Iris pigment epithelial cell (primary cell): ENCODE measurements at regions not wholly inside any gene's neighbourhood (a gene's known extent, or its start where the extent isn't known, plus 50 kb on each side); places are given as distances from the start of the nearest gene placed in this dataset.
"Not testable (repeated sequence)": the region's sequence is repeated elsewhere in the genome, so short reads cannot be mapped to it uniquely, and the experiment has no call there.

Source experiments
- DNase-seq: peaks from one replicate; pipeline ENCODE4 v3.0.0-alpha.2; 2011; ENCODE audit warnings: low read depth

DNA sequence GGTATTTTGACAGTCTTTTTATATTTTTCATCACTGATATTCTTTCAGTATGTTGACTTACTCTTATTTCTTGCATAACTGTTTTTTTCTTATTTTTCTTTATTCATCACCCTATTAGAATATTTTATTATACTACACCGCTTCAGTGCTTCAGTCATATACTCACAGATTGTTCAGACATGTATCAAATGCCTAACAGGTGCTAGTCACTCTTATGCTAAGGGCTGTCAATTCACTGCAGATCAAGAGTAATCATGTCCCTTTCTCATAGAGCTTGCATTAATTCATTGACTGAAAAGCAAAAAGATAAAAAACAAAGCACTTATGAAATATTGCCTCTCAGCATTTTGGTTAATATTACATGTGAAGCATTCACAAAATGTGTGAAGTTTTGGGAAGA lies 1435.6 kb downstream of the STIM2 start:
- DNase-seq = no peak

GRCh38 chr4:28310926-28311325 lies 1450.3 kb downstream of the STIM2 start:
- no peak for DNase-seq

DNA sequence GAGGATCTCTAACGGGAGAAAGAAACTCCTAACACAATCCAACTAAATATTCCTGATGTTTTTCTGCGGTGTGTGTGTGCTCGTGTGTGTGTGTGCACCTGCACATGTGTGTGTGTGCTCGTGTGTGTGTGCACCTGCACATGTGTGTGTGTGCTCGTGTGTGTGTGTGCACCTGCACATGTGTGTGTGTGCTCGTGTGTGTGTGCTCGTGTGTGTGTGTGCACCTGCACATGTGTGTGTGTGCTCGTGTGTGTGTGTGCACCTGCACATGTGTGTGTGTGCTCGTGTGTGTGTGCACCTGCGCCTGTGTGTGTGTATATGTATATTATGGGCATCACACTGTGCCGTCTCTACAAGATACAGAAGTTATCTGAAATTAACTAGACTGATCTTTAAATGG lies 1451.9 kb downstream of the STIM2 start:
- DNase-seq = not testable (repeated sequence)

GRCh38 chr4:28313729-28314713 lies 1453.4 kb downstream of the STIM2 start:
- DNase-seq = no peak

DNA sequence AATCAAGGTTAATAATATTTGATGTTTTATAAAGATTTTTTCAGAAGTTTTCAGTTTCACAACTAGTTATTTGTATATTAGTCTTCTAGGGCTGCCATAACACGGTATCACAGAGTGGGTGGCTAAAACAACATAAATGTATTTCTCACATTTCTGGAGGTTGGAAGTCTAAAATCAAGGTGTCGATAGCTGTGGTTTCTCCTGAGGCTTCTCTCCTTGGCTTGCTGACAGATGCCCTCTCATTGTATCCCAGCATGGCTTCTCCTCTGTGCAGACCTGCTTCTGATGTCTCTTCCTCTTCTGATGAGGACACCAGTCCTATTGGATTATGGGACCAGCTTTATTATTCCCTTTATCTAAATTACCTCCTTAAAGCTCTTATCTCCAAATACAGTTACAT lies 1456.6 kb downstream of the STIM2 start:
- DNase-seq = no peak

- no peak for DNase-seq
These were observed 1473.6 kb downstream of the STIM2 start for GRCh38 chr4:28334249-28334648.

DNA sequence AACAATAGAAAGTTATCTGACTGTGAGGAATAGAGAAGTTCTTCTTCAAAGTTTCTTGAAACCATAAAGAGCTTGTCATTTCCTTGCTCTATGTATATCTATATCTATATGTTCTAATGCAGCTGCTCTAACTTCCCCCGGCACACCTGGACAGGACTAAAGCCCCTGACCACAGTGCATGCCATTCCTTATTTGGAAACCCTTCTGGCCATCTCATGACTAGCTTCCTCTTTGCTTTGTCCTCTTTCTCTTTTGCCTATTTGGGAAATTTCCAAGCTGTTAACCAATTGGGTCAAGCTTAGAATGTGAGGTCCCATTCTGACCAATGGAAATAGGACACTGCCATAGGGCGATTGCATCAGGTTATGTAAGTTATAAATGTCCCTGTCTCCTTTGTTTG lies 1481.1 kb downstream of the STIM2 start:
- no peak for DNase-seq

- peak; percentile 78 for DNase-seq
These were observed 1489.8 kb downstream of the STIM2 start for GRCh38 chr4:28350485-28350884.

DNA sequence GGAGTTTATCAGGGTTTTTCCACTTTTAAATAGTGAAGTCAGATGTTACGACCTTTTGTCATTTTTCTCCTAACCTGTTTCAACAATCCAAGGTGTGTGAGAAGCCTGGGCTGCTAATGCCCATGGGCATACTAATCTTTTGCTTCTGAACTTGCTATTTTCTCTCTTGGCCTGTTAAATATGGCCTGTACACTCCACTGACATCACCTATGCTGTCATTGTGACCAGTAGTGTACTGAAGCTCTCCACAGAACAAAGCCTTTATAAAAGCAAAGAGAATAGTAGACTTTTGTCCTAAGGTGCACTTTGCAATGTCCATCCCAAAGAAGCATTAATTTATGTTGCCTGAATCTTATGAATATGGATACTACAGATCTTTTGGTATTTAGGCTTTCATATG lies 1490.5 kb downstream of the STIM2 start:
- DNase-seq = no peak

GRCh38 chr4:28351826-28352225 lies 1491.2 kb downstream of the STIM2 start:
- no peak for DNase-seq

DNA sequence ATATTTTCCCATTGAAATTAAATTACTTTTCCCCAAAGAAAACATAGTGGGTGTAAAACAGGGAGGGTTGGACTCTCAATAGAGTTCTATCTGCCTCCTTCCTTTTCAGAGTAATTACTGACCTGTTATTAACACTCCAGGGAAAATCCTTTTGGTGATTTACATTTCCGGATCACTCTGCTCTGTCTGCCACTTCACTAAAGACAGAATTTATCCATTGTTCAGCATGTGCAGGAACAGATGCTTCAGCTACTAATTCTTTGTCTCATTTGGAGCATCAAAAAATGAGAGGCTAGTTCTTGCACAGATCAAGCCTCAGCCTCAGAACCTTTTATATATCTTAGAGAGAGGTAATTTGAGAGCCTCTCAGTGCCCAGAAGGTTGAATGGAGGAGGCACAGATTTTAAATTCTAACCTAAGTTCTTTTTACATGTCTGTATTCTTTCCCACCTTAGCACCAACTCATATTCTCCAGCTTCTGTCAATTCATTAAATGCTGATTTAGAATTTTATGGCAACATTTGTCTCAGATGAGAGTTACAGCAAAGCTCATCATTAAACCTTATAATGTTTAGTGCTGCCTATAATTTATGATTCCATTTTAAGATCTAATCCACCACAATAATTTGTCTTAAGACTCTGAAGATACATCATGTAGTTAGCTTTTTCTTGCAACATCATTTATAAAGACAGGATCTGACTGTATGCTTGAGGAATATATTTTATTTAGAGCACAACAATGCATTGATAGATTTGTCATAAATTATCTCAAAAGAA lies 1494.4 kb downstream of the STIM2 start:
- DNase-seq = no peak

GRCh38 chr4:28357990-28358389 lies 1497.3 kb downstream of the STIM2 start:
- DNase-seq = peak; percentile 17

DNA sequence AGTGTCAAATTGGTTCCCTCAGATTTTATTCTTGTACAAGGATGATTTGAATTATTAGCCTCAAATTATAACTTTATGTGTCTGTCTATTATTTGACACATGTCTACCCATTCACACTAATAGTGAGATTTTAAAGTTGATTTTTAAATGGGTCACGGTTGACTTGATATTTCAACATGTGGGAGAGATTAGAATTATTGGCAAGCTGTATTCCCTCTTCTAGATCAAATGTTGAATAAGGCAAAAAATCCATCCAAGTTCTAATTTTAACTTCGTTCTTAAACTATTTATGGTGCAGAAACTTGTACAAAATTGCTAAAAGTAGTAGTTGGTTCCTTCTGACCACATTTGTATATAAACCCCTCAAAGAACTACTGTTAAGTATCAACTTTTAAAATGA lies 1498.0 kb downstream of the STIM2 start:
- DNase-seq = no peak

DNA sequence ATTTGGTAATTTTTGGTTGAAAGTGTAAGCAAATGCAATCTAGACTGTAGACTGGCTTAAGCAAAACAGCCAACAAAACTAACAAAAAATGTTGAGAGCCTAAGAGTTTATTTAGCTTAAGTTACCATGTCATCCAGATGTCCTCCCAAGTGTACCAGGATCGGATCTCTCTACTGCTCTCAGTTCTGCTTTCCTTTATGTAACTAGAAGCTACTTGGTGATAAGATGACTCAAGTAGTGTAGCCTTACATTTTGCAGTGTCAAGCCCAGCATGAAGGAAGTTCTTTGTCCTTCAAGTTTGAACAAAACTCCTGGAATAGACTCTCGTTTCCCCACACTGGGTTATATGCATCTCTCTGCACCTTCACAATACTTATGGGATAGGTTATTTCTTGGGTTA lies 1500.0 kb downstream of the STIM2 start:
- DNase-seq = no peak

DNA sequence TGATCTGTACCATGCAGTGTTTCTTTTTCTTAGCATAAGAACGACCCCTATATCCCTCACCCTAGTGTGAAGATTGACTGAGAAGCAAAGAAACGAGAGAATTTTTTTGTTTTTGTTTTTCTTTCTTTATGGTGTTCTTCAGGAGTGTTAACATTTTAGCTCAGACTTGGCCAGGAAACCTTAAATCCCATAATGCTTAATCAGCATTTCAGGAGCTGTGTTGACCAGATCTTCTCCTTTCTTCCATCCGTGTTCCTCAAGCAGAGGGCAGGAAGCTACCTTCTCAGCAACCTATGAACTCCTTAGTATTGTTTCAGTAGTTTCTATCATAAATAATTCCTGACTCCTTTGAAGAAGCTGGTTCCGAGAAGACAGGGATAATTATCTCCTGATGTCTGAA lies 1501.5 kb downstream of the STIM2 start:
- DNase-seq = no peak

GRCh38 chr4:28369499-28369898 lies 1508.9 kb downstream of the STIM2 start:
- DNase-seq = peak; percentile 59

DNA sequence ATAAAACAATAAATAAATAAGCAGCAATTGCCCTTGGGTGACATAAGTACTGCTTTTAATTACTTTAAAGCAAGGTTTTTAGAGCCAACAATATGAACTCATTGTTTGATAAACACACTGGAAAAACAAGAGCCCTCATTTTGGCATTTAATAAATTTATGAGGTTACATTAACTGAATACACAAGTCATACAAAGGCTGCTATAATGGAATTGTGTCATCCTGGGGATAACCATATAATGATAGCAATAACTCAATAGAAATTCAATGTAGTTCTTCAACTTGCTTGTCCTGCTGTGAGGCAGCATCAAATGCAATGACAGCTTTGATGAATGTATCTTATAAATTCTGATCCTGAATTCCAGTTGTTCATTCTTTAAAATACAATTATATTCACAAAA lies 1512.5 kb downstream of the STIM2 start:
- DNase-seq = no peak

GRCh38 chr4:28373601-28374000 lies 1513.0 kb downstream of the STIM2 start:
- peak; percentile 54 for DNase-seq

DNA sequence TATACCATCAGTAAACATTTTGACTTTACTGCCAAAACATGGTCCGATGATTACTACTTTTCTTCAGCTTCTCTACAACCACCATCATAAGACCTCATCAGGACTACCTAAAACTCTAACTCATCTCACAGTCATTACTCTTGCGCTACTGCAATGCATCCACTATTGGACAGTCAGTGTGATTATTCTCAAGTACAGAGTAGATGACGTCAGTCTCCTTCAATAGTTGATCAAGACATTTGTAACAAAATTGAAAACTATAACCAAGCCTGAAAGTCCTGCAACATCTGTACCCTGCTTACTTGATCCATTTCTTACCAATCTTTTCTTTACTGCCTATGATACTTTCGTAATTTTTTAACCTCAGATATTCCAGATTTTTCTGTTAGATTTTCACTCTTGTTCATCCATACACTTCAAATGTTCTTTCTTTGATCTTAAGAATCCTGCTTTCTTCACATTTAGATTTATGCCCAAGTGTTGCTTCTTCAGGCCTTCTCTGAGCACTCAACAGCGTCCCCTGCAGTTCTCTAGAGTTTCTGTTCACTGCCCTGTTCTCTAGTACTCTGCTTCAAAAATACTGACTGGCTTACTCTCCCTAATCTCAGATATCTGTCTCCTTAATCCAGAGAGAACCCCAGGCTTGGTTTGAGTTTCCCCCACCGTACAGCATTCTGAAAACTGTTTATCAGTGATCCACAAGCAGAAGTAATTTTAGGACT lies 1517.6 kb downstream of the STIM2 start:
- DNase-seq = no peak

DNA sequence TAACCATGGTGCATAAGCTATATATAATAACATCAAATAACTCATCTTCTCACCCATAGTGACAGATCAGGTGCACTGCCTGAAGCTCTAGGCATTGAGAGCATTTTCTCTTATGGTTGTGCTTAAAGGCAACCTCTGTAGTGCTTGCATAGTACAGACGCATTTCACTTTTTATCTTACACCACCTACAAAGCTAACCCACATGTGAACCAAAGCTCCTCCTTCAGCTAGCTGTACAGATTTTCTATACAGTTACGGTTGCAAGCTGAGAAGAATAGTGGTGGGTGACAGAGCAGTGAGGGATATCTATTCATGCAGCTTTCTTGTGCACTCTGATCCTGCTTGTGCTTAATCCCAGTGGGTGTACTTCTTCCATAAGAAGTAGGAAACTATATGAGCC lies 1525.2 kb downstream of the STIM2 start:
- DNase-seq = no peak

DNA sequence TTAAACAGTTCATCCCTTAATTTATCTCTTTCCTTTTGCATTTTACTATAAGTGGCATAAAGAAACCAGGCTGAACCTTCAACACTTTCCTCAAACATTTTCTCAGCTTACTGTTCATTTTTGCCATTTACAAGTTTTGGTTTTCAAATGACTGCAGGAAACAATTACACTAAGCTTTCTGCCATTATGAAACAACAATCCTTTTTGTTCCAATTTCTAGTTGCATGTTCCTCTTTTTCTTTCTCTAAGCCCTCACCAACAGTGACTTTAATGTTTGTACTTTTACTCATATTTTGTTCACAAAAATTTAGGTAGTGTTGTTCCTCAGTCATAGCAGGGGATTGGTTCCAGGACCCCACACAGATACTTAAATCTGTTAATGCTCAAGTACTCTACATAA lies 1526.1 kb downstream of the STIM2 start:
- DNase-seq = no peak

DNA sequence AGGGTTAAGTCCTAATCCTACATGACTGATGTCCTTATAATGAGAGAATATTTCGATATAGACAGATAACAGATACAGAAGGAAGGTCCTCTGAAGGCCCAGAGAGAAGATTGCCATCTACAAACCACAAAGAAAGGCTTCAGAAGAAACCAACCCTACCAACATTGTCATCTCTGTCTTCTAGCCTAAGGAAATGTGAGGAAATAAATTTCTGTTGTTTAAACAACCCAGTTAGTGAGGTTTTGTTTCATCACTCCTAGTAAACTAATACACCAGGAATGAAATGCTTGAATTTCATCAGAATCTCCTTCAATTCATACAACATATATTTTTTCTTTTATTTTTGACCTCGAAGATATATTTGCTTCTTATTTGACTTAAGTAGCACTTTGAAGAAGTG lies 1527.8 kb downstream of the STIM2 start:
- peak; percentile 44 for DNase-seq

GRCh38 chr4:28391877-28392276 lies 1531.2 kb downstream of the STIM2 start:
- peak; percentile 26 for DNase-seq
